Type B pancreatic cell (in vitro differentiated cells): ENCODE measurements at regions not wholly inside any gene's neighbourhood (a gene's known extent, or its start where the extent isn't known, plus 50 kb on each side); places are given as distances from the start of the nearest gene placed in this dataset.
"Not testable (repeated sequence)": the region's sequence is repeated elsewhere in the genome, so short reads cannot be mapped to it uniquely, and the experiment has no call there.

Experiments used
- DNase-seq: peaks from one replicate; pipeline ENCODE4 v3.0.0; 2021; ENCODE audit warnings: mixed read lengths; ENCODE audit not compliant: unreplicated experiment; ENCODE audit errors: extremely low spot score
- H3K27ac Mint-ChIP-seq: 2 replicates; pipeline ENCODE4 v1.8.0; 2021; ENCODE audit warnings: mild to moderate bottlenecking, mixed read lengths
- H3K27me3 Mint-ChIP-seq: 2 replicates; pipeline ENCODE4 v1.8.0; 2021; ENCODE audit warnings: mixed read lengths
- H3K36me3 Mint-ChIP-seq: 2 replicates; pipeline ENCODE4 v1.8.0; 2021; ENCODE audit warnings: mixed read lengths
- H3K4me1 Mint-ChIP-seq: one replicate; pipeline ENCODE4 v1.8.0; 2021; ENCODE audit warnings: mixed read lengths; ENCODE audit not compliant: unreplicated experiment
- H3K4me3 Mint-ChIP-seq: 2 replicates; pipeline ENCODE4 v1.8.0; 2021; ENCODE audit warnings: mild to moderate bottlenecking, mixed read lengths
- H3K9me3 Mint-ChIP-seq: 2 replicates; pipeline ENCODE4 v1.8.0; 2021; ENCODE audit warnings: mixed read lengths
- CTCF ChIP-seq: fragments of 200-600 bp; sonication (generic); conservative IDR thresholded peaks from 2 replicates; pipeline ENCODE4 v1.5.0; 2021; ENCODE audit warnings: antibody characterized with exemption, mild to moderate bottlenecking

- Mint-ChIP-seq H3K27ac (no peak overlapping the region), H3K9me3 (no peaks in the 10 kb centered on the region), H3K4me3 (no peak overlapping the region), H3K27me3 (peaks cover 39% of the 10 kb centered on the region), H3K4me1 (peaks cover 15% of the 10 kb centered on the region), H3K36me3 (no peaks in the 10 kb centered on the region)
- TF ChIP-seq CTCF, result no peak
- no peak for DNase-seq
Measured at GRCh38 chr5:158050421-158050820, 191.5 kb upstream of the CLINT1 start.

GRCh38 chr5:158049459-158049858, 190.5 kb upstream of the CLINT1 start:
- H3K4me3 Mint-ChIP-seq, result no peak overlapping the region
- H3K4me1 Mint-ChIP-seq, result peaks cover 5% of the 10 kb centered on the region
- peaks cover 35% of the 10 kb centered on the region for H3K27me3 Mint-ChIP-seq
- no peaks in the 10 kb centered on the region for H3K36me3 Mint-ChIP-seq
- H3K27ac Mint-ChIP-seq, result no peak overlapping the region
- TF ChIP-seq CTCF, result no peak
- DNase-seq, result no peak
- H3K9me3 Mint-ChIP-seq, result no peaks in the 10 kb centered on the region

GRCh38 chr5:158045696-158046095, 186.8 kb upstream of the CLINT1 start:
- H3K9me3 Mint-ChIP-seq, result peaks cover 6% of the 10 kb centered on the region
- no peak for TF ChIP-seq CTCF
- H3K4me3 Mint-ChIP-seq, result no peak overlapping the region
- no peak overlapping the region for H3K27ac Mint-ChIP-seq
- no peaks in the 10 kb centered on the region for H3K4me1 Mint-ChIP-seq
- H3K27me3 Mint-ChIP-seq, result peaks cover 26% of the 10 kb centered on the region
- no peak for DNase-seq
- H3K36me3 Mint-ChIP-seq, result no peaks in the 10 kb centered on the region

GRCh38 chr5:158039911-158040347, 181.0 kb upstream of the CLINT1 start:
- Mint-ChIP-seq H3K27ac (no peak overlapping the region), H3K27me3 (peaks cover 5% of the 10 kb centered on the region), H3K36me3 (no peaks in the 10 kb centered on the region), H3K4me1 (peaks cover 5% of the 10 kb centered on the region), H3K9me3 (peaks cover 6% of the 10 kb centered on the region), H3K4me3 (no peak overlapping the region)
- no peak for DNase-seq
- TF ChIP-seq CTCF, result no peak

DNA sequence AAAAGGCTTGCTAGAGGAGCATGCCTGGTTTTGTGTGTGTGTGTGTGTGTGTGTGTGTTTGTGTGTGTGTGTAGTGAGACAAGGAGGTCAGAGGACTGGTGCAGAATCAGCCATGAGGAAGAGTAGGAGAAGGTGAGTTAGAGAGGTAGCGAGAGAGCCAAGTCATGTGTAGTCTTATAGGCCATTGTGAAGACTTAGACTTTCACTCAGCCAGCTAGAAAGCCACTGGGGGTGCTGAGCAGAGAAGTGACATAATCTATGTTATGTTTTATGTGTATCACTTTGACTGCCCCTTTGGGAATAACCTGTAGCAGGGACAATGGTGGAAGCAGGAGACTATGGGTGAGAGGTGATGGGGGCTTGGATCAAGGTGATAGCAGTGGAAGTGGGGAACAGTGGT, 180.5 kb upstream of the CLINT1 start:
- peaks cover 5% of the 10 kb centered on the region for H3K27me3 Mint-ChIP-seq
- H3K36me3 Mint-ChIP-seq, result no peaks in the 10 kb centered on the region
- H3K4me1 Mint-ChIP-seq, result peaks cover 5% of the 10 kb centered on the region
- no peak for DNase-seq
- no peak overlapping the region for H3K4me3 Mint-ChIP-seq
- peaks cover 6% of the 10 kb centered on the region for H3K9me3 Mint-ChIP-seq
- no peak for TF ChIP-seq CTCF
- H3K27ac Mint-ChIP-seq, result no peak overlapping the region

DNA sequence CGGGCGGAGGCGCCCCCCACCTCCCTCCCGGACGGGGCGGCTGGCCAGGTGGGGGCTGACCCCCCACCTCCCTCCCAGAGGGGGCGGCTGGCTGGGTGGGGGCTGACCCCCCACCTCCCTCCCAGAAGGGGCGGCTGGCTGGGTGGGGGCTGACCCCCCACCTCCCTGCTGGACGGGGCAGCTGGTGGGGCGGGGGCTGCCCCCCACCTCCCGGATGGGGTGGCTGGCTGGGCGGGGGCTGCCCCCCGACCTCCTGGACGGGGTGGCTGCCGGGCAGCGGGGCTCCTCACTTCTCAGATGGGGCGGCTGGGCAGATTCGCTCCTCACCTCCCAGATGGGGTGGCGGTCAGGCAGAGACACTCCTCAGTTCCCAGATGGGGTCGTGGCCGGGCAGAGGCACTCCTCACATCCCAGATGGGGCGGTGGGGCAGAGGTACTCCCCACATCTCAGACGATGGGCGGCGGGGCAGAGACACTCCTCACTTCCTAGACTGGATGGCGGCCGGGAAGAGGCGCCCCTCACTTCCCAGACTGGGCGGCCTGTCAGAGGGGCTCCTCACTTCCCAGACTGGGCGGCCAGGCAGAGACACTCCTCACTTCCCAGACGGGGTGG, 178.1 kb upstream of the CLINT1 start:
- not testable (repeated sequence) for H3K36me3 Mint-ChIP-seq, H3K27ac Mint-ChIP-seq, H3K4me3 Mint-ChIP-seq, H3K4me1 Mint-ChIP-seq, H3K27me3 Mint-ChIP-seq, H3K9me3 Mint-ChIP-seq, DNase-seq

DNA sequence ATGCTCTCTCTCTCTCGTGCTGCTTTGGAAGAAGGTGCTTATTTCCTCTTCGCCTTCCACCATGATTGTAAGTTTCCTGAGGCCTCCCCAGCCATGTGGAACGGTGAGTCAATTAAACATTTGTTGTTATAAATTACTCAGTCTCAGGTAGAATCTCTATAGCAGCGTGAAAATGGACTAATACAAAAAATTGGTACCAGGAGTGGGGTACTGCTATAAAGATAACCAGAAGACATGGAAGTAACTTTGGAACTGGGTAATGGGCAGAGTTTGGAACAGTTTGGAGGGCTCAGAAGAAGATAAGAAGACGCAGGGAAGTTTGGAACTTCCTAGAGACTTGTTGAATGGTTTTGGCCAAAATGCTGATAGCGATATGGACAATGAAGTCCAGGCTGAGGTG, 175.6 kb upstream of the CLINT1 start:
- not testable (repeated sequence) for H3K27ac Mint-ChIP-seq, H3K9me3 Mint-ChIP-seq, H3K36me3 Mint-ChIP-seq, H3K27me3 Mint-ChIP-seq, DNase-seq, H3K4me1 Mint-ChIP-seq, H3K4me3 Mint-ChIP-seq
